Dendritic cell treated with granulocyte-macrophage colony-stimulating factor and Interleukin-4, amounts not matched to agents 40 ng/mL and 50 ng/mL, for 4 days (primary cell): ENCODE measurements at regions not wholly inside any gene's neighbourhood (a gene's known extent, or its start where the extent isn't known, plus 50 kb on each side); places are given as distances from the start of the nearest gene placed in this dataset.

Experiments
- H3K27ac Mint-ChIP-seq: one replicate; pipeline ENCODE4 v1.8.0; 2022; ENCODE audit warnings: mild to moderate bottlenecking, mixed read lengths
- H3K27me3 Mint-ChIP-seq: one replicate; pipeline ENCODE4 v1.8.0; 2022; ENCODE audit warnings: mild to moderate bottlenecking, mixed read lengths
- H3K36me3 Mint-ChIP-seq: one replicate; pipeline ENCODE4 v1.8.0; 2022; ENCODE audit warnings: low read depth, mixed read lengths
- H3K4me1 Mint-ChIP-seq: one replicate; pipeline ENCODE4 v1.8.0; 2022; ENCODE audit warnings: low read depth, mixed read lengths
- H3K4me3 Mint-ChIP-seq: one replicate; pipeline ENCODE4 v1.8.0; 2022; ENCODE audit warnings: mild to moderate bottlenecking, moderate library complexity, mixed read lengths
- H3K9me3 Mint-ChIP-seq: one replicate; pipeline ENCODE4 v1.8.0; 2022; ENCODE audit warnings: mixed read lengths
- intact Hi-C: fragments of 100-400 bp; cut with micrococcal nuclease; formaldehyde crosslinking; loops from one replicate; pipeline ENCODE4 v1.15.0; 2022

DNA sequence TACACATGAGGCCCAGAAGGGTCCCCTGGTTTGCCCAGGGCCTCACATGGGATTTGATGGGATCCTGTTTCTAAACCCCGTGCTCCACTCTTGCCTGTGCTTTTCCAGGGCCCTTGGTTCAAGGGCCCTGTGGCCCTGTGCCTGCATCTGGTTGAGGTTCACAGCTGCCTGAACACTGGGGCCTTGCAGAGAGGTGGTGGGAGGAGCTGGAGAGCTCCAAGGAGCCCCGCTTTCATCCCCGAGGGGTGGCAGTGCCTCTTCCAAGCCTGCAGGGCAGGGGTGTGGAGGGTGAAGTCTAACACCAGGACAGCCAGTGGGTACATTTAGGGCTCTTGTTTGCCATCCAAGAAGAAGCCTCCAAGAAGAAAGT lies 82.3 kb downstream of the GLI2 start:
- Mint-ChIP-seq H3K36me3 (no peaks in the 10 kb centered on the region), H3K27me3 (no peaks in the 10 kb centered on the region), H3K9me3 (no peaks in the 10 kb centered on the region), H3K4me3 (no peak overlapping the region), H3K4me1 (no peaks in the 10 kb centered on the region), H3K27ac (no peak overlapping the region)
- intact Hi-C loops, result no loop called here

DNA sequence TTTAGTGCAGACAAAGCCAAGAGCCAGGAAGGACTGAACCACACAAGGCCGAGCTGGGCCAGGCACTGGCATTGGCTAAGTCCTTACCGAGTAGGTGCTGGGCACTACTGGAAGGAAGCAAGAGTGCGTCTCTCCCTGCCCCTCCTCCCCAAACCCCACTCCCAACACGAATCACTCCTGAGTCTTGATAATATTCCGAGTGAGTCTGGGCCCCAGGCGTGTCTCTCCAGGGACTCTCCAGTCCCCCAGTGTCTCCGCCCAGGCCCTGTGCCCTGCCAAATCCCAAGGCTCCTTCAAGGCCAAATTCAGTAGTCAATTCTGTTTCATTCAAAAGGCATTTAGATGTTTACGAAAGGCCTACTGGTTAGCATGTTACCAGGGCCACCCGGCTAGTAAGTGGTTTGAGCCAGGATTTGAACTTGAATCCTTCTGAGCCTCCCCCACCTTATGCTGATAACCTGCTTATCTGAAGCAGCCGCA lies 82.8 kb downstream of the GLI2 start:
- intact Hi-C loops, result no loop called here
- no peaks in the 10 kb centered on the region for H3K4me1 Mint-ChIP-seq
- H3K9me3 Mint-ChIP-seq, result no peaks in the 10 kb centered on the region
- H3K27ac Mint-ChIP-seq, result no peak overlapping the region
- H3K27me3 Mint-ChIP-seq, result no peaks in the 10 kb centered on the region
- H3K36me3 Mint-ChIP-seq, result no peaks in the 10 kb centered on the region
- H3K4me3 Mint-ChIP-seq, result no peak overlapping the region

DNA sequence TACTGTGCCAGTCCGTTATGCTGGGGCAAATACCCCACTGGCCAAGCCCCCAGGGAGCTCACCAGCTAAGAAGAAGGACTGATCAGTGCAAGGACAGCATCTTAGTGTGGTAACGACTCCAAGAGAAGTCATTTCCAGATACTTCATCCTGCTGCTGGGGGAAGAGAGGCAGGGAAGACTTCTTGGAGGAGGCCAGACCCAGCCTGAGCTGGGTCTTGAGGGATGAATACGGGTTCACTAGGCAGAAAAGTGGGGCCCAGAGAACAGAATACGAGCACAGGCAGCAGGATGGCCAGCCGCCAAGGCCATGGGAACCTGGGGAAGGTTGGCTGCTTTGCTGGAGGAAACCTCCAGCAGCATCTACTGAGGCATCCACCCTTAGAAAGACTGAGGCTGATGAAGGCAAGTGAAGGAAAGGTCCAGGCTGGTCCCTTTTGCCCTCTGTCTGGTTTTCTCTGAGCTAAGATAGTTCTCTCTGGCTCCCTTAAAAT lies 84.1 kb downstream of the GLI2 start:
- H3K27me3 Mint-ChIP-seq, result no peaks in the 10 kb centered on the region
- no peaks in the 10 kb centered on the region for H3K9me3 Mint-ChIP-seq
- H3K4me3 Mint-ChIP-seq, result no peak overlapping the region
- H3K27ac Mint-ChIP-seq, result no peak overlapping the region
- no peaks in the 10 kb centered on the region for H3K4me1 Mint-ChIP-seq
- H3K36me3 Mint-ChIP-seq, result no peaks in the 10 kb centered on the region
- intact Hi-C loops, result no loop called here

DNA sequence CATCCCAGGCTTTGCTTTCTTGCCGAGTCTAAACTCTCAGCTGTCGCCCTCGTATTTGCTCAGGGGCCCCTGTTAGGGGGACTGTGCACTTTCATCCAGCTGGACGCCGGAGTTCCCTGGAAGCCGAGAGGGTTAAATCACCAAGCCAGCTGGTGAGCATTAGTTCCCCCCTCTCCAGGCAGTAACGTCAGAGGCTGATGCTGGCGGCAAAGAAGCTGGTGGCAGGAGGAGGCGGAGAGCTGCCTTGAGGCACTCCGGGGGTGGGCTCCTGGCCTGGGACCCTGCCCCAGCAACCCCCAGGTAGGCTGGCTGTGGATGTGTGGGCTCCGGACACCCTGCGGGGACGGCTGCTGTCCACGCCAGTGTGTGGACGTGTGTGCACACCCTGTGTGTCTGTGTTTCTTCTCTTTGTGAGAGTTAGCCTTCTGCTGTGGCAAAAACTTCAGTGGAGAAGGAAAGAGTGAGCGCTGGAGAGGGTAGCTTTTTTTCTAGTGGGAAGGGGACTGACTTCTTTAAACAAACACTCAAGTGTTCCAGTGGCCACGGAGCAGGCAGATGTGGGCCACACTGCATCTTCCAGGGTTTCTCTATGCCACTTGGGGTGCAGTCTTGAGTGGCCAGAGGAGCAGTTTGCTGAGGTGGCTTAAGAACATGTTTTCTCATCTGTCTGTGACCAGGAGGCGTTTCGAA lies 84.7 kb downstream of the GLI2 start:
- no peaks in the 10 kb centered on the region for H3K9me3 Mint-ChIP-seq
- H3K4me1 Mint-ChIP-seq, result no peaks in the 10 kb centered on the region
- intact Hi-C loops, result no loop called here
- no peaks in the 10 kb centered on the region for H3K27me3 Mint-ChIP-seq
- no peak overlapping the region for H3K27ac Mint-ChIP-seq
- no peak overlapping the region for H3K4me3 Mint-ChIP-seq
- H3K36me3 Mint-ChIP-seq, result no peaks in the 10 kb centered on the region

DNA sequence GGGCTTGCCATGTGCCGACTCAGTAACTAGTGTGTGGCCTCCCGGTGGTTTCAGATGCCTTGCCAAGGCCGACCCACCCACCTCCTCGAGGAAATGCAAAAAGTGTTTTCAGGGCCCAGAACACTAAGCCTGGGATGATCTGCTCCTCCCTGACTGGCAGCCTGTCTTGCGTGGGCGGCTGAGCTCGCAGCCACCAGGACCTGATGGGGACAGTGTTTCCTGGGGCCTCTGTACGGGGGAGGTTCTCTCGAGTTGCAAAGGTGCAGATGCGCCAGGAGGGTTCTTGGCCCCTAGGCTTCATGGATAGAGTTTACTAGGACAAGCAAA lies 85.2 kb downstream of the GLI2 start:
- intact Hi-C loops, result no loop called here
- Mint-ChIP-seq H3K27me3 (no peaks in the 10 kb centered on the region), H3K36me3 (no peaks in the 10 kb centered on the region), H3K9me3 (no peaks in the 10 kb centered on the region), H3K4me1 (no peaks in the 10 kb centered on the region), H3K27ac (no peak overlapping the region), H3K4me3 (no peak overlapping the region)

DNA sequence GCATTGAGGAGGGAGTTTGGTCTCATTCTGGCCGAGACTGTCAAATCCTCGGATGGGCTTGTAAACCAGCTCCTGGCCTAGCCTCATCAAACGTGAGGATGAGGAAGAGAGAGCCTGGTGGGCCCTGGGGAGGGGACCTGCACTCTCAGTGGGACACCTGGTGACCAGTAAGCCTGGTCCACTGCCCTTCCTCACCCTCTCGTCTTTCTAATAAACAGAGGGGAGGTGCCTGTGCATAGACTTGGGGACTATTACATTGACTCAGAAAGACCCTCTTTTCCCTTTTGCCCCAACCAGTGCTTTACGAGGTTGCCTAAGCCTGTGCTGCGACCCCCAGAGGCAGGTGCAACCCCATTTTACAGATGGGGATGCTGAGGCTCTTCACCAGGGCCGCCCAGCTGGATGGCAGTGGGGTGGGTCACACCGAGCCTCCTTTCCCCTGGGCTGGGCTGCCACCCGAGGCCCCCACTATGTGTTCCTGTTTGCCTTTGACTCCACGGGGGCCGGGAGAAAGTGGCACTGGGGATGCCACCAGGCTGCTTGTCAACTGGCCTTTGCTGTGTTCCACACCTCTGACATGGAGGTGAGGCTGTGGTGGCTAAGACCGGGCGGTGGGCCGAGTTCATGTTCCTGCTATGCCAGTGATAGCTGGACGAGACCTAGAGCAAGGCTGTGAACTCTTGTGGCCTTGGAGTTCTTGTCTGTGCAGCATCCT lies 85.9 kb downstream of the GLI2 start:
- H3K27me3 Mint-ChIP-seq, result no peaks in the 10 kb centered on the region
- no peak overlapping the region for H3K4me3 Mint-ChIP-seq
- intact Hi-C loops, result no loop called here
- no peaks in the 10 kb centered on the region for H3K36me3 Mint-ChIP-seq
- H3K9me3 Mint-ChIP-seq, result no peaks in the 10 kb centered on the region
- H3K4me1 Mint-ChIP-seq, result no peaks in the 10 kb centered on the region
- no peak overlapping the region for H3K27ac Mint-ChIP-seq

DNA sequence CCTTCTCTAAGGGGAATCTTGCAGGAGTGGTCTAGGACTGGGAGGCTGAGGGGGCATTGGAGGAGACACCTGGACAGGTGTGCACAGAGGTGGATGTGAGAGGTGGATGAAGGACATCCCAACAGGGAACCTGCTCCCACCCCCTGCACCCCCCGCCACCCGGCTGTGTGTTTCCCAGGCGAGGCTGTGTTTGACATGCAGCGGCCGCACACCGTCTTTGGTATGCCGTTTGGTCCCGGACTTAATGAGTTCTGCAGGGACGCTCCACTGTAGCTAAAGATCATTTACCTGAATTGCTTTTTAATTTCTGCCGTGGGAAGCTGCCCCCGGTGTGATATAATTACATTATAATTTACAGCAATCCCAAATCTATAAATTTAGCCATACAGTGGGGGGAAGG lies 87.3 kb downstream of the GLI2 start:
- H3K27me3 Mint-ChIP-seq, result no peaks in the 10 kb centered on the region
- no peaks in the 10 kb centered on the region for H3K4me1 Mint-ChIP-seq
- intact Hi-C loops, result no loop called here
- no peaks in the 10 kb centered on the region for H3K9me3 Mint-ChIP-seq
- H3K4me3 Mint-ChIP-seq, result no peak overlapping the region
- no peak overlapping the region for H3K27ac Mint-ChIP-seq
- H3K36me3 Mint-ChIP-seq, result no peaks in the 10 kb centered on the region

DNA sequence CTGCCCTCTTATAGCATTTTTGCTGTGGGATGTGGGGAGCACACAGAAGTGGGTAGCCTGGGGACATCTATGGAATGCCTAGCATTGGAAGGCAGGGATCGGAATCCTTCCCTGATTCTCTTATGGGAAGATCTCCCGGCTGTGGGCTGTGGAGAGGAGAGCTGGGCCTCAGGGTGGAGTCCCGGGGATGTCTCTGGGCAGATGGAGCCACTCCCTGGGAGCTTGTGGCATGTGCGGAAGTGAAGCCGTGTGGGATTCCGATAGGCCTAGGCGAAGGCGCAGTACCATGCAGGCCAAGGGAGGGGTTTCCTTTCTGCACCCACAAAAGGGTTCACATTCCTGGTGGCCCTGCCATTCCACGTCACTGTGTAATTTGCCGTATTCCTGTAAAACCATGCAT lies 87.9 kb downstream of the GLI2 start:
- Mint-ChIP-seq H3K36me3 (no peaks in the 10 kb centered on the region), H3K4me1 (no peaks in the 10 kb centered on the region), H3K9me3 (no peaks in the 10 kb centered on the region), H3K27ac (no peak overlapping the region), H3K4me3 (no peak overlapping the region), H3K27me3 (no peaks in the 10 kb centered on the region)
- intact Hi-C loops, result no loop called here

DNA sequence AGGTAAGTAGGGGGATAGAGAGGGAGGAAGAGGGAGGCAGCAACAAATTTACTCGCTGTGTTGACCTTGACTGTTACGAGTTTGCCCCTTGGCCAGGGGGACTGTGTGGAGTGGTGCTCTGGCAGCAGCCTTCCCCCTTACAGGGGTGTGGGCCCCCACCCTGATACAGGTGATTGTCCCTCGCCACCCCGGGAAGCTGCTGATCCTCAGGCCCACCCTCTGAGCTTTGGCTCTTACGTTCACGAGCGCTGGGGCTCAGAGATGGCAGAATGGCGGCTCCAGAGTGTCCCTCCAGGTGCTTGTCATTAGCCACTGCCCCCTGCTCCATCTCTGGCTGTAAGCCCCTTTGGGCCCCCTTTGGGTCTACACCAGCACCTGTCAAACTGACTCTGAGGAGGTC lies 88.6 kb downstream of the GLI2 start:
- Mint-ChIP-seq H3K36me3 (no peaks in the 10 kb centered on the region), H3K27me3 (no peaks in the 10 kb centered on the region), H3K4me3 (no peak overlapping the region), H3K4me1 (no peaks in the 10 kb centered on the region), H3K9me3 (no peaks in the 10 kb centered on the region), H3K27ac (no peak overlapping the region)
- intact Hi-C loops, result no loop called here

DNA sequence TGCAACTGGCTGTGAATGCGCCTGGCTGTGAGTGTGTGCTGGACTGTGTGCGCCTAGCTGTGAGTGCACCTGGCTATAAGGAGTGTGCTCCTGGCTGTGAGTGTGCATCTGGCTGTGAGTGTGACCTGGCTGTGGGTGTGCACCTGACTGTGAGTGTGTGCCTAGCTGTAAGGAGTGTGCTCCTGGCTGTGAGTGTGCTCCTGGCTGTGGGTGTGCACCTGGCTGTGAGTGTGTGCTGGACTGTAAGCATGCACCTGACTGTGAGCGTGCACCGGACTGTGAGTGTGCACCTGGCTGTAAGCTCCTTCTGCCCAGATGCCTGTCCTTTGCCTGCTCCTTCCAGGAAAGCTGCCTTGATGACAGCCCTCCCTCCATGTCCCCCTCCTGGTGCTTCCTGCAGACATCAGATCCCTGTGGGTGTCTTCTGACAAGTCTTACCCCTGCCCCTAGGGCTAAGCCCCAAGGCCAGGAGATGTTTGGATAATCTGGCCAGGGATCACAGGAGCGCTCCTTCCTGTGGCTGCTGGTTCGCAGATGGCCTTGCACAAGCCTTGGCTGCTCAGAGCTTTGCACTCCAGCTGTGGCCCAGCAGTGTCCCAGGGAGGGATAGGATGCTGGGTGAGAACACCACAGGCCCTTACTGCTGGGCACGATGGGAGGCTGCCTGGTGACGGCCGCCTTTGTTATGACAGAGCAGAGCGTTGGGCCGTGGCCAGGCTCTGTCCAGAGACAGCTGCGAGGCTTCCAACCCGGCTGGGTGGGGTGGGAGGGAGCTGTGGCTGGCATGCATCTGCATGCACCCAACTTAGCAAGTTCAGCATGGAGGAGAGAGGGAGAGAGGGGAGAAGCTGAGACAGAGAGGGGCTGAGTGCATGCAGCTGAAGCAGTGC lies 89.9 kb downstream of the GLI2 start:
- intact Hi-C loops, result no loop called here
- Mint-ChIP-seq H3K4me3 (no peak overlapping the region), H3K4me1 (no peaks in the 10 kb centered on the region), H3K27ac (no peak overlapping the region), H3K27me3 (no peaks in the 10 kb centered on the region), H3K36me3 (no peaks in the 10 kb centered on the region), H3K9me3 (no peaks in the 10 kb centered on the region)

DNA sequence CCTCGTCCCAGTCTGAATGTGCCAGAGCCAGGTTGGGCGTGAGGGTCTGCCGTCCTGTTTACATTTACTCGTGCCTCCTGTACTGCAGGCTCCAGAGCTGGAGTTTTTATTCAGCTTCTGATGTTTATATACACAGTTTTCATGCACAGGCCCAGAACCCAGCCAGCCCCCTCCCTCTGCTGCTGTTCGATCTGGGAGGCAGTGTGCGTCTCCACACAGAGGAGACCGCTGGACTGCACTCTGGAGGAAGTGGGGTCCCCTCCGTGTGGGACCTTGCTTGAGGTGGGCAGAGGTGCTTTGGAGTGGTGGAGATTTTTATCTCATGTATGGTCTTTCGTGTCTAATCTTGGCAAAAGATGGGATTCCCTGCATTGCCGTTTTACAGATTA lies 90.6 kb downstream of the GLI2 start:
- Mint-ChIP-seq H3K9me3 (no peaks in the 10 kb centered on the region), H3K27ac (no peak overlapping the region), H3K4me1 (no peaks in the 10 kb centered on the region), H3K27me3 (no peaks in the 10 kb centered on the region), H3K36me3 (no peaks in the 10 kb centered on the region), H3K4me3 (no peak overlapping the region)
- intact Hi-C loops, result no loop called here

DNA sequence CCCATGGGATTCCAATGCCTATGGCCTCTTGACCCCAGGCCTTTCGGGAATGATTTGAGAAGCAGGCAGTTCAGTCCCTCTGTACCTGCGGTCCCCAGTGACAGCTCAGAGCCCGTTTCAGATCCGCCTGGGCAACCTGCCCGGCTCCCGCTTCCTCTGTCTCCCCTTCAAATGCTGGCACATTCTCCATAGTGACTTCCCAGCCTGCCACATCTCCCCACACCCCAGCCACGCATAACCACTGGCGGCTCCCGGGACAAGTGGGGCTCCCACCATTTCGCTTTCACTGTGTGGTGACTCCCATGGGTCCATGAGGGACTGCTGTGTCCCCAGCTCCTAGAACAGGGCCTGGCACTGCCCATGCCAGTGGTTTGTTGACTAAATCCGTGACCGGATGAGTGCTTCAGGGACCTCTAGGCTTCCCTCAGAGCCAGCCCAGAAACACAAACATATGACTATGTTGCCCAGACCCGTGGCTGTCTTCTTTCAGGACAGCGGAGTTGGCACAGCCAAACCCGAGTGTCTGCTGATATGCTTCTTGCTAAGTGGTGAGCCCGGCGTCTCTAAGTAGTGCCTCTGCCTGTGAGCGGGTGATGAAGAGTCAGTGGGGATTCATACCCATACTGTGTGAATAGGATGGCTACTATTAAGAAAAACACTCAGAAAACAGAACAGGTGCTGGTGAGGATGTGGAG lies 91.2 kb downstream of the GLI2 start:
- Mint-ChIP-seq H3K9me3 (no peaks in the 10 kb centered on the region), H3K36me3 (no peaks in the 10 kb centered on the region), H3K27ac (no peak overlapping the region), H3K4me3 (no peak overlapping the region), H3K27me3 (no peaks in the 10 kb centered on the region), H3K4me1 (no peaks in the 10 kb centered on the region)
- intact Hi-C loops, result no loop called here

DNA sequence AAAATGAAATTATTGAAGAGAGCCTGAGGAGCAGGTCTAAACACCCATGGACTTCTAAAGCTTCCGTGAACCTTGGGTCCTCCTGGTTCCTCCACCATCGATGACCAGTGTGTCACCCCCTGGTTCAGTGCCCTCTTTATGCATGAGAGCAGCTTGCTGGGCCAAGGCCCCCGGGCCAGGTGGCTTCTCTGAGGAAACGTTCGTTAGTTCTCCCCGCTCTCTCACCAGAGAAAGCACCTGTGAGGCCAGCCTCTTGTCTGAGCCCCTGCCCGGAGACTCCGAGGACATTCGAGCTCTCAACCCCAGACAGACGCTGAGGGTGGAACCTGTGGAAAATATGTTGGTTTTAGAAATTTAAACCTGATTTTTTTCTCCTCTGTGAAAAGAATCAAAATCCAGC lies 92.4 kb downstream of the GLI2 start:
- no peaks in the 10 kb centered on the region for H3K27me3 Mint-ChIP-seq
- intact Hi-C loops, result no loop called here
- no peak overlapping the region for H3K27ac Mint-ChIP-seq
- no peaks in the 10 kb centered on the region for H3K9me3 Mint-ChIP-seq
- H3K4me3 Mint-ChIP-seq, result no peak overlapping the region
- no peaks in the 10 kb centered on the region for H3K36me3 Mint-ChIP-seq
- H3K4me1 Mint-ChIP-seq, result no peaks in the 10 kb centered on the region
